GM06990 (cell line): ENCODE measurements at regions not wholly inside any gene's neighbourhood (a gene's known extent, or its start where the extent isn't known, plus 50 kb on each side); places are given as distances from the start of the nearest gene placed in this dataset.

Source experiments
- DNase-seq: peaks from one replicate; pipeline ENCODE4 v3.0.0-alpha.2; 2011; ENCODE audit not compliant: insufficient read length; ENCODE audit errors: extremely low read depth
- H3K27me3 ChIP-seq: replicated peaks from 2 replicates; pipeline ENCODE4 v1.6.0; 2011; ENCODE audit warnings: low read length; ENCODE audit not compliant: control insufficient read depth, insufficient read depth
- H3K36me3 ChIP-seq: 2 replicates; pipeline ENCODE4 v1.5.1; 2011; ENCODE audit warnings: low read length; ENCODE audit not compliant: control insufficient read depth, insufficient read depth
- H3K4me3 ChIP-seq: replicated peaks from 2 replicates; pipeline ENCODE4 v1.5.1; 2011; ENCODE audit warnings: low read depth, mild to moderate bottlenecking, control low read depth, low read length
- CTCF ChIP-seq: IDR thresholded peaks from 2 replicates; pipeline ENCODE4 v1.5.1; 2011; ENCODE audit warnings: low read length, control low read depth, mild to moderate bottlenecking, inconsistent platforms; ENCODE audit not compliant: insufficient read depth, poor library complexity, severe bottlenecking

GRCh38 chr20:60262967-60263603 lies 304.9 kb downstream of the CDH26 start:
- no peak for DNase-seq
- peak; percentile 44 for TF ChIP-seq CTCF
- H3K27me3 ChIP-seq: no peaks in the 10 kb centered on the region
- no peak overlapping the region for H3K4me3 ChIP-seq
- H3K36me3 ChIP-seq: no peaks in the 10 kb centered on the region

- Histone ChIP-seq H3K4me3 (no peak overlapping the region), H3K36me3 (no peaks in the 10 kb centered on the region), H3K27me3 (no peaks in the 10 kb centered on the region)
- DNase-seq: no peak
- no peak for TF ChIP-seq CTCF
Measured at GRCh38 chr20:60263725-60264709, 305.8 kb downstream of the CDH26 start.

GRCh38 chr20:60266177-60266823 lies 308.1 kb downstream of the CDH26 start:
- DNase-seq: no peak
- no peak for TF ChIP-seq CTCF
- no peaks in the 10 kb centered on the region for H3K36me3 ChIP-seq
- no peaks in the 10 kb centered on the region for H3K27me3 ChIP-seq
- H3K4me3 ChIP-seq: no peak overlapping the region

- Histone ChIP-seq H3K4me3 (no peak overlapping the region), H3K27me3 (no peaks in the 10 kb centered on the region), H3K36me3 (no peaks in the 10 kb centered on the region)
- DNase-seq: no peak
- TF ChIP-seq CTCF: no peak
Measured at GRCh38 chr20:60268491-60268890, 310.3 kb downstream of the CDH26 start.

- no peak for TF ChIP-seq CTCF
- DNase-seq: no peak
- Histone ChIP-seq H3K27me3 (no peaks in the 10 kb centered on the region), H3K36me3 (no peaks in the 10 kb centered on the region), H3K4me3 (no peak overlapping the region)
Measured at GRCh38 chr20:60269573-60270162, 311.4 kb downstream of the CDH26 start.
